ENCODE measurements at regions not wholly inside any gene's neighbourhood (a gene's known extent, or its start where the extent isn't known, plus 50 kb on each side); places are given as distances from the start of the nearest gene placed in this dataset.

GRCh38 chr4:93897559-93897958, 69.0 kb downstream of the ATOH1 start:
- TF ChIP-seq CTCF (IDR thresholded peaks at IDR 0.05) (peak; percentile 57), EZH2phosphoT487 (IDR thresholded peaks at IDR 0.05; ENCODE audit: borderline replicate concordance, low read depth) (no peak), RCOR1 (IDR thresholded peaks at IDR 0.05; ENCODE audit: low read length) (no peak), YY1 (IDR thresholded peaks at IDR 0.05; ENCODE audit: low read depth) (no peak), SIN3A (IDR thresholded peaks at IDR 0.05; ENCODE audit: borderline replicate concordance, low read depth, low read length) (no peak), FOXM1 (IDR thresholded peaks at IDR 0.05; ENCODE audit: low read depth) (no peak)

Measured in SK-N-SH (cell line).